ENCODE measurements at regions not wholly inside any gene's neighbourhood (a gene's known extent, or its start where the extent isn't known, plus 50 kb on each side); places are given as distances from the start of the nearest gene placed in this dataset.
A peak's percentile ranks its signal among the peaks of the same experiment; 100 is the strongest.

DNA sequence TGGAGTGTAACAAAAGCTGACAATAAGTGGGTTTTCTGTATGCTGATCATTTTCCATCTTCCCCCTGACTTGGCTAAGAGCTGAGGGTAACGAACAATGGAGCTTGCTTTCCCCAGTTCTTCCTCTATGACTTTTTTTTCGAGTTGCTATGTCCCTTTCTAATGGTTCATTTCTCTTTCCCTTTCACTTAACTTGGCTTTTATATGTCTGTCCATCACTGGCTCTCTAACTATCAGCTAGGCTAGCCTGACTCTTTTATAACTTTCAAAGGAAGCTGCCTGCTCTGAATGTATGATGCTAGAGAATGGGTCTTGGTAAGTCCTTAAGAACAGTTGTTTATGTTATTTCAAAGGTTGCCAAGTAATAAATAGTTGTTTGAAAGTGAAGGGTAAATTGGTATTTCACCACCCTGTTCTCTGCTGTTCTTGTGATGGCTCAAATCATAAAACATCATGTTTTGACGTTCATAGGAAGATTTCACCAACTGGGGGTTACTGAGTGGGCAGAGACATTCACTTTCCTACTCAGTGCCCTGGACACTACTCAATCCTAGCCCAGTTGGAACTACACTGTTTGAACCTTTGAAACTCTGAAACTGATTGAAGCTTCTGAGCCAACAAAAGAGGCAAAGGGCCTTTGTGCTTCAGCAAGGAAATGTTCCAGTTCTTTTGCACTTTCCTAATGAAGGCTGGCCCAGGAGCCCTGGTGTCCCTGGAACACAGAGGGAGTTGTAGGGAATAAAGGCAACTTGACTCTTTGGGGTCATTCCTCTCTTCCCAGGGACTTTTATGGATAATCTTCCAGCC is 85.4 kb upstream of the PHYHIPL start:
- POLR2A ChIA-PET, result no interaction called here
- no peak for DNase-seq (ENCODE audit: low read depth)
- Histone ChIP-seq H3K36me3 (ENCODE audit: control insufficient read depth, insufficient read depth, low read length) (no peaks in the 10 kb centered on the region), H3K27me3 (ENCODE audit: control insufficient read depth, insufficient read depth, low read length) (no peaks in the 10 kb centered on the region; the same call in 1 of the 2 replicates), H3K4me3 (ENCODE audit: low read depth, low read length) (no peak overlapping the region)
- TF ChIP-seq, protein P1, sequence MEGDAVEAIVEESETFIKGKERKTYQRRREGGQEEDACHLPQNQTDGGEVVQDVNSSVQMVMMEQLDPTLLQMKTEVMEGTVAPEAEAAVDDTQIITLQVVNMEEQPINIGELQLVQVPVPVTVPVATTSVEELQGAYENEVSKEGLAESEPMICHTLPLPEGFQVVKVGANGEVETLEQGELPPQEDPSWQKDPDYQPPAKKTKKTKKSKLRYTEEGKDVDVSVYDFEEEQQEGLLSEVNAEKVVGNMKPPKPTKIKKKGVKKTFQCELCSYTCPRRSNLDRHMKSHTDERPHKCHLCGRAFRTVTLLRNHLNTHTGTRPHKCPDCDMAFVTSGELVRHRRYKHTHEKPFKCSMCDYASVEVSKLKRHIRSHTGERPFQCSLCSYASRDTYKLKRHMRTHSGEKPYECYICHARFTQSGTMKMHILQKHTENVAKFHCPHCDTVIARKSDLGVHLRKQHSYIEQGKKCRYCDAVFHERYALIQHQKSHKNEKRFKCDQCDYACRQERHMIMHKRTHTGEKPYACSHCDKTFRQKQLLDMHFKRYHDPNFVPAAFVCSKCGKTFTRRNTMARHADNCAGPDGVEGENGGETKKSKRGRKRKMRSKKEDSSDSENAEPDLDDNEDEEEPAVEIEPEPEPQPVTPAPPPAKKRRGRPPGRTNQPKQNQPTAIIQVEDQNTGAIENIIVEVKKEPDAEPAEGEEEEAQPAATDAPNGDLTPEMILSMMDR (IDR thresholded peaks at IDR 0.05; ENCODE audit: insufficient read depth, low read depth, low read length), result no peak
- CTCF ChIA-PET, result interaction anchor here (0.5 to 1.5 kb wide), 2 partner anchors 10 to 1090 kb away, joined by 3 to 5 read pairs; no protein-coding TSS in a partner anchor

- Histone ChIP-seq H3K36me3 (ENCODE audit: control insufficient read depth, insufficient read depth, low read length) (no peaks in the 10 kb centered on the region), H3K27me3 (ENCODE audit: control insufficient read depth, insufficient read depth, low read length) (no peaks in the 10 kb centered on the region), H3K4me3 (ENCODE audit: low read depth, low read length) (no peak overlapping the region)
- TF ChIP-seq, protein P1 (IDR thresholded peaks at IDR 0.05; ENCODE audit: insufficient read depth, low read depth, low read length), result no peak
- CTCF ChIA-PET, result no interaction called here
- POLR2A ChIA-PET, result no interaction called here
- DNase-seq (ENCODE audit: low read depth), result no peak
These were observed 83.0 kb upstream of the PHYHIPL start for GRCh38 chr10:59093461-59093860.

DNA sequence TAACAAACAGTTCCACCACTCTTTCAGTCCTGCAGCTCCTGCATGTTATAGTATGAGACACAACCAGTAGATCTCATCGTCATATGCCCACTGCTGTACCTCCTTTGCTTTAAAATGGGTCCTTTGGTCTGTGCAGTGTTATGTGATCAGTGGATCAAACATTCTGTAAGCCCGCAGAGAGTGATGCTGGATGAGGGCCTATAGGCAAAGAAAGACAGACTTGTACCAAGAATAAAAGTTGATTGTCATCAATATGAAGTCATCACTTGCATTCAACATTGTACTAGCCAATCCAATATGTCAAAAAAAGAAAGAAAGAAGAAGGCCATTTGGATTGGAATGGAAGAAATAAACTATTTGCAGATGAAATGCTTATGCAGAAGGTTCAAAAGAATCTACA is 79.8 kb upstream of the PHYHIPL start:
- DNase-seq (ENCODE audit: low read depth), result no peak
- Histone ChIP-seq H3K36me3 (ENCODE audit: control insufficient read depth, insufficient read depth, low read length) (no peaks in the 10 kb centered on the region), H3K4me3 (ENCODE audit: low read depth, low read length) (no peak overlapping the region), H3K27me3 (ENCODE audit: control insufficient read depth, insufficient read depth, low read length) (no peaks in the 10 kb centered on the region)
- ChIA-PET POLR2A (no interaction called here), CTCF (no interaction called here)
- TF ChIP-seq, protein P1 (IDR thresholded peaks at IDR 0.05; ENCODE audit: insufficient read depth, low read depth, low read length), result no peak

DNA sequence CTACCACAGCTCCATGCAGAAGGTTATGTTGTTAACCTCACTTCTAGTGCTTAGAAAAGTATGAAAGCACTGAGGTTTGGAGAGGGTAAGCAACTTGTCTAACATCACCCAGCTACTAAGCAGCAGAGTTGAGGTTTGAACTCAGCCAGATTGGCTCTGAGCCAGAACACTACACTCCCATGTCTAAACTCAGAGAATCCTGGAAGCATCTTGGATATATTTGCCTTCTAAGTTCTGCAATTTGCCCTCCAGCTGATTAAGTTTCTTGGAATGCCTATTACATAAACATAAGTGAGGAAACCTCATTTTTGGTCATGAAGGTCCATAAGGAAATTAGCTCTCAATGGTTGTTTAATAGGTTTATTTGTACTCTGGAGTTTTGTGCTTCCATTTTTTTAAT is 78.1 kb upstream of the PHYHIPL start:
- DNase-seq (ENCODE audit: low read depth), result peak; percentile 35
- POLR2A ChIA-PET, result no interaction called here
- H3K27me3 ChIP-seq (ENCODE audit: control insufficient read depth, insufficient read depth, low read length), result no peaks in the 10 kb centered on the region
- TF ChIP-seq, protein P1 (IDR thresholded peaks at IDR 0.05; ENCODE audit: insufficient read depth, low read depth, low read length), result no peak
- CTCF ChIA-PET, result interaction anchor here (0.6 to 1.0 kb wide), 3 partner anchors 10 to 1252 kb away, joined by 3 to 4 read pairs (median 3); no protein-coding TSS in a partner anchor
- H3K4me3 ChIP-seq (ENCODE audit: low read depth, low read length), result no peak overlapping the region
- no peaks in the 10 kb centered on the region for H3K36me3 ChIP-seq (ENCODE audit: control insufficient read depth, insufficient read depth, low read length)

- peak; percentile 5 for DNase-seq (ENCODE audit: low read depth)
- ChIA-PET POLR2A (no interaction called here), CTCF (interaction anchor here (0.6 to 1.1 kb wide), 4 partner anchors 10 to 1251 kb away, joined by 3 to 4 read pairs (median 3); no protein-coding TSS in a partner anchor)
- H3K36me3 ChIP-seq (ENCODE audit: control insufficient read depth, insufficient read depth, low read length), result no peaks in the 10 kb centered on the region
- H3K27me3 ChIP-seq (ENCODE audit: control insufficient read depth, insufficient read depth, low read length), result no peaks in the 10 kb centered on the region
- TF ChIP-seq, protein P1 (IDR thresholded peaks at IDR 0.05; ENCODE audit: insufficient read depth, low read depth, low read length), result no peak
- no peak overlapping the region for H3K4me3 ChIP-seq (ENCODE audit: low read depth, low read length)
These were observed 77.5 kb upstream of the PHYHIPL start for GRCh38 chr10:59098831-59099452.

Data from BJ (cell line).